Esophagus muscularis mucosa (tissue), 4 donors: ENCODE measurements at regions not wholly inside any gene's neighbourhood (a gene's known extent, or its start where the extent isn't known, plus 50 kb on each side); places are given as distances from the start of the nearest gene placed in this dataset.

Source experiments
- DNase-seq: peaks from one replicate; pipeline ENCODE4 v3.0.0-alpha.2; 2017; ENCODE audit errors: extremely low spot score
- H3K27ac ChIP-seq, 4 donors: fragments of 200-600 bp; sonication (generic); replicated peaks in 1 of 4; 1 replicate in 3 of 4; 2 replicates in 1 of 4; pipeline ENCODE4 v1.5.1; 2016 to 2019; ENCODE audit warnings: mild to moderate bottlenecking in 1 of 4
- H3K27me3 ChIP-seq, 4 donors: fragments of 200-600 bp; sonication (generic); one replicate each; pipeline versions ENCODE4 v1.5.1 to v1.6.0; 2016 to 2019
- H3K36me3 ChIP-seq, 4 donors: fragments of 200-600 bp; sonication (generic); one replicate each; pipeline ENCODE4 v1.5.1; 2016 to 2019
- H3K4me1 ChIP-seq, 4 donors: fragments of 200-600 bp; sonication (generic); one replicate each; pipeline ENCODE4 v1.5.1; 2016 to 2019
- H3K4me3 ChIP-seq, 4 donors: fragments of 200-600 bp; sonication (generic); 1 replicate in 2 of 4; 2 replicates in 2 of 4; pipeline ENCODE4 v1.5.1; 2016 to 2019; ENCODE audit warnings: mild to moderate bottlenecking in 4 of 4, moderate library complexity in 1 of 4
- H3K9me3 ChIP-seq, 4 donors: fragments of 200-600 bp; sonication (generic); 1 replicate in 3 of 4; 2 replicates in 1 of 4; pipeline ENCODE4 v1.5.1; 2016 to 2019
- EP300 ChIP-seq: sonication (generic); formaldehyde crosslinking; IDR thresholded peaks from one replicate; pipeline ENCODE4 v1.6.1; 2017; ENCODE audit warnings: antibody characterized with exemption
- POLR2A ChIP-seq: fragments of 450-650 bp; IDR thresholded peaks from one replicate; pipeline ENCODE4 v1.6.1; 2017; ENCODE audit warnings: antibody characterized with exemption, moderate library complexity, mild to moderate bottlenecking, low read depth
- POLR2AphosphoS5 ChIP-seq, 2 donors: sonication (generic); formaldehyde crosslinking; IDR thresholded peaks; one replicate each; pipeline ENCODE4 v1.6.1; 2017; ENCODE audit warnings: antibody characterized with exemption in 2 of 2
- WGBS: methylation state at CpG from one replicate; pipeline ENCODE4 v1.1.5; 2018; 5-methylcytosine and 5-hydroxymethylcytosine counted together
- intact Hi-C: fragments of 100-400 bp; cut with DNase I; formaldehyde crosslinking; loops from one replicate; pipeline ENCODE4 v1.15.1; 2023
- TF ChIP-seq, protein P1 (sequence below), 3 experiments: fragments of 200-600 bp in 2 of 3; fragments of 450-650 bp in 1 of 3; sonication (generic) in 2 of 3; IDR thresholded peaks; one replicate each; pipeline ENCODE4 v1.5.1; 2017 to 2019; ENCODE audit warnings: antibody characterized with exemption in 3 of 3, mild to moderate bottlenecking in 2 of 3, moderate library complexity in 1 of 3

DNA sequence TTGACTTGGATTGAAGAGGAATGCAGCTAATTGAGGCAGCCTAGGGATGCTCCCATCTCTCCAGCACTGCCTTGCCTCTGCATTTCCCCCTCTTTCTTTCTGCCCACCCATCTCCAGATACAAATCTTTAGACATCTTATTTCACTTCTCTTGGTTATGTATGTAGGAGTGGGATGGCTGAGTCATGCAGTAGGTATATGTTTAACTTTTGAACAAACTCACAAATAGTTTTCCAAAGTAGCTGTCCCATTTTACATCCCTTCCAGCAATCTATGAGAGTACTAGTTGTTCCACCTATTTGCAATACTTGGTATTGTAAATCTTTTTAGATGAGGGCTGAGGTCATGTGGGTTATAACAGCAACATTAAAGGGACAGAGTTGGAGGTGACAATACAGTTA, 329.9 kb downstream of the DYSF start:
- no peak for DNase-seq
- intact Hi-C loops, result no loop called here
- TF ChIP-seq POLR2AphosphoS5 (IDR thresholded peaks at IDR 0.05) (no peak), EP300 (no peak), POLR2A (no peak)
- TF ChIP-seq, protein P1, sequence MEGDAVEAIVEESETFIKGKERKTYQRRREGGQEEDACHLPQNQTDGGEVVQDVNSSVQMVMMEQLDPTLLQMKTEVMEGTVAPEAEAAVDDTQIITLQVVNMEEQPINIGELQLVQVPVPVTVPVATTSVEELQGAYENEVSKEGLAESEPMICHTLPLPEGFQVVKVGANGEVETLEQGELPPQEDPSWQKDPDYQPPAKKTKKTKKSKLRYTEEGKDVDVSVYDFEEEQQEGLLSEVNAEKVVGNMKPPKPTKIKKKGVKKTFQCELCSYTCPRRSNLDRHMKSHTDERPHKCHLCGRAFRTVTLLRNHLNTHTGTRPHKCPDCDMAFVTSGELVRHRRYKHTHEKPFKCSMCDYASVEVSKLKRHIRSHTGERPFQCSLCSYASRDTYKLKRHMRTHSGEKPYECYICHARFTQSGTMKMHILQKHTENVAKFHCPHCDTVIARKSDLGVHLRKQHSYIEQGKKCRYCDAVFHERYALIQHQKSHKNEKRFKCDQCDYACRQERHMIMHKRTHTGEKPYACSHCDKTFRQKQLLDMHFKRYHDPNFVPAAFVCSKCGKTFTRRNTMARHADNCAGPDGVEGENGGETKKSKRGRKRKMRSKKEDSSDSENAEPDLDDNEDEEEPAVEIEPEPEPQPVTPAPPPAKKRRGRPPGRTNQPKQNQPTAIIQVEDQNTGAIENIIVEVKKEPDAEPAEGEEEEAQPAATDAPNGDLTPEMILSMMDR (IDR thresholded peaks at IDR 0.05), result no peak
- no peak overlapping the region for H3K4me3 ChIP-seq
- H3K9me3 ChIP-seq, result no peaks in the 10 kb centered on the region
- H3K27me3 ChIP-seq, result peaks cover 0 to 10% (median 0%) of the 10 kb centered on the region in 4 donors
- peaks cover 0 to 10% (median 0%) of the 10 kb centered on the region in 4 donors for H3K4me1 ChIP-seq
- no peaks in the 10 kb centered on the region for H3K36me3 ChIP-seq
- H3K27ac ChIP-seq, result no peak overlapping the region

DNA sequence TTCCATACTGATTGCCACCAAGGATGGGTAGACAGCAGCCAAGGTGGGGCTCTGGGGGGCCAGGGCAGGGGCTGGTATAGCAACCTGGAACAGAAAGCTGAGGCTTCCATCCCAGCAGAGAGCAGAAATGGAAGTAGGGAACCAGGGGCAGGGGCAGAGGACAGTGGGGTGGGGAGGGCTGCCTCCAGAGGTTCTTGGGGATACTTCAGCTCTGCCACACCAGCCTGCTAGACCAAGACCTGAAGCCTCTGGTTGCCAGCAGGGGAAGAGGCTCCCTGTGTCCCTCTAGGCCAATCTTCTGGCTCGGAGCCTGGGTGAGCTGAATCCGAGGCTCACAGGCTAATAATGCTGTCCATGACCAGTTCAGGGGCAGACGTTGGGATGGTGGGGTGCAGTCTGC, 329.0 kb downstream of the DYSF start:
- H3K9me3 ChIP-seq, result no peaks in the 10 kb centered on the region
- H3K36me3 ChIP-seq, result no peaks in the 10 kb centered on the region
- TF ChIP-seq POLR2A (no peak), EP300 (no peak), POLR2AphosphoS5 (IDR thresholded peaks at IDR 0.05) (no peak)
- TF ChIP-seq, protein P1 (IDR thresholded peaks at IDR 0.05), result no peak
- WGBS, result 60% methylated on average over 1 of the region's 3 CpGs
- H3K4me3 ChIP-seq, result no peak overlapping the region
- no peak overlapping the region for H3K27ac ChIP-seq
- H3K27me3 ChIP-seq, result peaks cover 0 to 10% (median 0%) of the 10 kb centered on the region in 4 donors
- intact Hi-C loops, result no loop called here
- DNase-seq, result peak; percentile 60
- H3K4me1 ChIP-seq, result peaks cover 0 to 10% (median 0%) of the 10 kb centered on the region in 4 donors

DNA sequence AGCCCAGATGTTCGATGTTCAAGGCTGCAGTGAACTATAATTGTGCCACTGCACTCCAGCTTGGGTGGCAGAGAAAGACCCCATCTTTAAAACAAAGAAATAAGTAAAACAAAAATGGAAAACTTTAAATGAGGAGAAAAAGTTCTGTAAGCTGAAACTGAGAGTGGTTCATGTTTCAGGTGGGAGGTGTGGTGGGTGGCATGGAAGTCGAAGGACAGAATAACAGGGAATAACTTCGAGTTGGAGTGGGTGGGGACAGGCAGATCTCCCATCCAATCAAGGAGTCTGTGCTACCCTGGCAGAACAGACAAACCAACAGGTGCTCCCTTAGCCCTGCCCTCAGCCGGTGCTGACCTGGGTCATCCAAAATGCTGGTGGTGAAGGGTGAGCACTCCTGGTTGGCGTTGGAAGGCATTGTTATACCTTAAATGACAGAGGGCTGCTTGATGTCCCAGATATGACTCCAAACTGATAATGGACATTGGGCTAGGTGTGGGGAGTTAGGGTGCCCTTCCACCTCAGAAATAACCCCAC, 328.4 kb downstream of the DYSF start:
- DNase-seq, result peak; percentile 66
- Histone ChIP-seq H3K27ac (no peak overlapping the region), H3K36me3 (no peaks in the 10 kb centered on the region), H3K4me3 (no peak overlapping the region), H3K27me3 (peaks cover 0 to 10% (median 0%) of the 10 kb centered on the region in 4 donors), H3K4me1 (peaks cover 0 to 10% (median 0%) of the 10 kb centered on the region in 4 donors), H3K9me3 (no peaks in the 10 kb centered on the region)
- intact Hi-C loops, result no loop called here
- TF ChIP-seq, protein P1 (IDR thresholded peaks at IDR 0.05), result no peak
- TF ChIP-seq POLR2A (no peak), POLR2AphosphoS5 (IDR thresholded peaks at IDR 0.05) (no peak), EP300 (no peak)
- 85% methylated on average over 5 of the region's 5 CpGs for WGBS

DNA sequence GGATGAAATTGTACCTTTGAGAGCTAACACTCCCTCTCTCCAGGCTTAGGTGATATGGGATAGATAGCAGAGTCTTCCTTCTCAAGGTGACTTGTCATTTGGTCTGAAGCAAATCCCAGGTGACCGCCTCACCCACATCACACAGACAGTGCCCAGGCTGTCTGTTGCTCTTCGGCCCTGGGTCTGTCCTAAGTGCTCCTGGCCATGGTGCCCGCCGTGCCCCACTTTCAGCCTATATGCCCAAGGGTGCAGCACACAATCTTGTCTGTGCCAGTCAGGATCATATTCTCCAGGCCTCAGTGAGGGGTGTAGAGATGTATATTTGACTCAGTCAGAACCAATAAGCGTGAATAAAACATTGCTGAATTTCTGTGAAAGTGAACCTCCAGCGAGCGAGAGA, 326.8 kb downstream of the DYSF start:
- H3K27me3 ChIP-seq, result peaks cover 0 to 10% (median 0%) of the 10 kb centered on the region in 4 donors
- WGBS, result 98% methylated on average over 7 of the region's 7 CpGs
- TF ChIP-seq, protein P1 (IDR thresholded peaks at IDR 0.05), result no peak
- TF ChIP-seq EP300 (no peak), POLR2AphosphoS5 (IDR thresholded peaks at IDR 0.05) (no peak), POLR2A (no peak)
- H3K4me3 ChIP-seq, result no peak overlapping the region
- peaks cover 0 to 10% (median 0%) of the 10 kb centered on the region in 4 donors for H3K4me1 ChIP-seq
- H3K36me3 ChIP-seq, result no peaks in the 10 kb centered on the region
- intact Hi-C loops, result no loop called here
- H3K27ac ChIP-seq, result no peak overlapping the region
- no peaks in the 10 kb centered on the region for H3K9me3 ChIP-seq
- peak; percentile 50 for DNase-seq

DNA sequence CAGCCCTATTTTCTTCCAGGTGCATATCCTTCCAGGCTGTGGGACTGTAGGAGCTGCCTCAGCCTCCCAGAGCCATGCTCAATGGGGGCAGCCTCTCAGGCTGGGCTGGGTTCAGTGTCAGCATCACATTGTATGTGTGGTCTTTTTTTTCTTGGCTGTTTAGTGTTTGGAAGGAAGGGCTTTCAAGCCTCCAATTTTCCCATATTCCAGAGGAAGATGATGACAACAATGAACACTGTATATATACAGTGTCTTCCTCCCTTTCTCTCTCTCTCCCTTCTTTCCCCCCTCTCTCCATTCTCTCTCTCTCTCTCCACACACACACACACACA, 326.4 kb downstream of the DYSF start:
- TF ChIP-seq, protein P1 (IDR thresholded peaks at IDR 0.05), result no peak
- TF ChIP-seq EP300 (no peak), POLR2A (no peak), POLR2AphosphoS5 (IDR thresholded peaks at IDR 0.05) (no peak)
- no peak for DNase-seq
- intact Hi-C loops, result no loop called here

More for the DNA sequence above, 326.4 kb downstream of the DYSF start:
- peaks cover 0 to 7% (median 0%) of the 10 kb centered on the region in 4 donors for H3K4me1 ChIP-seq
- H3K36me3 ChIP-seq, result no peaks in the 10 kb centered on the region
- H3K27ac ChIP-seq, result no peak overlapping the region
- no peaks in the 10 kb centered on the region for H3K9me3 ChIP-seq
- no peak overlapping the region for H3K4me3 ChIP-seq
- H3K27me3 ChIP-seq, result peaks cover 0 to 10% (median 0%) of the 10 kb centered on the region in 4 donors
